GM13977 (cell line): ENCODE measurements at regions not wholly inside any gene's neighbourhood (a gene's known extent, or its start where the extent isn't known, plus 50 kb on each side); places are given as distances from the start of the nearest gene placed in this dataset.

ENCODE experiments used
- DNase-seq: peaks from one replicate; pipeline ENCODE4 v3.0.0; 2012; ENCODE audit warnings: low spot score
- in situ Hi-C: fragments of 300-500 bp; cut with MboI; formaldehyde crosslinking; loops from one replicate; pipeline ENCODE4 v1.12.0; 2022; ENCODE audit warnings: low sequenced_read_pairs, low pct_unique_long_range_greater_than_20kb, mixed read lengths, inconsistent platforms; ENCODE audit not compliant: unreplicated experiment
- TF ChIP-seq, protein P1 (sequence below): IDR thresholded peaks from 2 replicates; pipeline ENCODE4 v1.5.1; 2012; ENCODE audit warnings: mild to moderate bottlenecking, control low read depth; ENCODE audit not compliant: insufficient read depth; ENCODE audit errors: extremely low read depth, missing control alignments

DNA sequence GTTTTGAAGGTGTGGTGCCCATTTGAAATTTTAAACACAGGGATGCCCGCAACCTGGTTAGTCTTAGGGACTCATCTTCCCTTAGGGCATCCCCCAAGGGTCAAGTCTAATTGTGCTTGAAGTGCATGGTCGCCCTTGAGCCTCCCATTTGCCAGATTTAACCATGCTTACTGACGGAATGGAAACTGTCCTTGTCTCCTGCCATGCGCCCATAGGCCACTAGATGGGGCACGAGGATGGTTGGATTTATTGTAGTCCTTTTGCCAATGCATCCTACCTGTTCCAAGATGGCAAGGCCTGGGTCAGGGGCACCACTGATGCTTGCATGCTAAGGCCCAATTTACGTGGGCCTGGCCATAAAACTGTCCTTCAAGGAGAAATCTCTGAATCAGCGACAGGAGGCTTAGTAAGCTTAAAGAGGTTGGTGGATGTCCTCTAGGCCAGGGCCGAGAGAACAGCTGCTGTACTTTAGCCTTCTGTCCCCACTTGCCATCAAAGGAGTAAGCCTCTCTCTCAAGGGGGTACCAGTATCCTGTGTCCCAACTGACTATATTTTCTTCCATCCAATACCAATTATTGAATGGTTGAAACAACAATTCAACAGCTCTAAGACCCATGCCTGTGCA is 355.4 kb downstream of the OTOL1 start:
- TF ChIP-seq, protein P1, sequence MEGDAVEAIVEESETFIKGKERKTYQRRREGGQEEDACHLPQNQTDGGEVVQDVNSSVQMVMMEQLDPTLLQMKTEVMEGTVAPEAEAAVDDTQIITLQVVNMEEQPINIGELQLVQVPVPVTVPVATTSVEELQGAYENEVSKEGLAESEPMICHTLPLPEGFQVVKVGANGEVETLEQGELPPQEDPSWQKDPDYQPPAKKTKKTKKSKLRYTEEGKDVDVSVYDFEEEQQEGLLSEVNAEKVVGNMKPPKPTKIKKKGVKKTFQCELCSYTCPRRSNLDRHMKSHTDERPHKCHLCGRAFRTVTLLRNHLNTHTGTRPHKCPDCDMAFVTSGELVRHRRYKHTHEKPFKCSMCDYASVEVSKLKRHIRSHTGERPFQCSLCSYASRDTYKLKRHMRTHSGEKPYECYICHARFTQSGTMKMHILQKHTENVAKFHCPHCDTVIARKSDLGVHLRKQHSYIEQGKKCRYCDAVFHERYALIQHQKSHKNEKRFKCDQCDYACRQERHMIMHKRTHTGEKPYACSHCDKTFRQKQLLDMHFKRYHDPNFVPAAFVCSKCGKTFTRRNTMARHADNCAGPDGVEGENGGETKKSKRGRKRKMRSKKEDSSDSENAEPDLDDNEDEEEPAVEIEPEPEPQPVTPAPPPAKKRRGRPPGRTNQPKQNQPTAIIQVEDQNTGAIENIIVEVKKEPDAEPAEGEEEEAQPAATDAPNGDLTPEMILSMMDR: peak; percentile 96
- in situ Hi-C loops: no loop called here
- peak; percentile 24 for DNase-seq

DNA sequence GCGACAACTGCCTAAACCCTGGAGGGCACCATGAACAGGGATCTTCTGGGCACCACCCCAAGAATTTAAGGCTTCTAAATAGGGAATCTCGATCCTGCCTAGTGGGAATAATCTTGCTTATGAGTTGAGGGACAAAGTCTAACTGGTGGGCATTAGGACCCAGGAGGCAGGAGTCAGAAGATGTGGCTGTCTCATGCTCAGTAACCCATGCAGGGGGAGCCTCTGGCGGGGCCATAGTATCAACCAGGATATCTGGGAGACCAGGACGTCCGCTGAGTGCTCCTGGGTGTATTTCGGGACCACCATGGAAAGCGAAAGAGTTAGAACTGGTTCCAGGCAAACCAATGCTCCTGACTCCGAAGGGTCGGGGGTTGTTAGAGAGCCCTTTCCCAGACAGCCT is 356.1 kb downstream of the OTOL1 start:
- in situ Hi-C loops: no loop called here
- DNase-seq: no peak

DNA sequence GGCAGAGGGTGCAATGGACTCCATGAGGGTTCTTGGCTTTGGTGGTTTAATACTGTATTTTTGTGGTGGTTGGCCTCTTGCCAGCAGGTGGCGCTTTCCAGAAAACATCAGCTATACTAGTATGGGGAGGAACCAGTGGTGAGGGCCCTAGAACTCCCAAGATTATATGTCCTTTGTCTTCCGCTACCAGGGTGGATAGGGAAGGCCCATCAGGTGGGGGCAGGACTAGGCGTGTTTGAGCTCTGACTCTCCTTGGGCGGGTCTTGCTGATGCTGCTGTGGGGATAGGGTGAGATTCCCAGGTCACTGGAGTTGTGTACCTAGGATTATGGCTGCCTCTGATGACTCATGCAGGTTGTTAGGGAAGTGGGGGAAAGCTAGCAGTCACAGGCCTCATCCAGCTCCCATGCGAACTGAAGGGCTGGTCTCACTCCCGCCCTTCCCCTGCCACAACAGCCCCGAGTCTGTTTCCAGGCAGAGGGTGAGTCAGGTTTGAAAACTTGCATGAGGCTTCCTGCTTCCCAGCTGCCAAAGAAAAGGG is 357.7 kb downstream of the OTOL1 start:
- in situ Hi-C loops: no loop called here
- TF ChIP-seq, protein P1: peak; percentile 62
- peak; percentile 6 for DNase-seq

More for the DNA sequence above, 356.1 kb downstream of the OTOL1 start:
- TF ChIP-seq, protein P1: no peak

DNA sequence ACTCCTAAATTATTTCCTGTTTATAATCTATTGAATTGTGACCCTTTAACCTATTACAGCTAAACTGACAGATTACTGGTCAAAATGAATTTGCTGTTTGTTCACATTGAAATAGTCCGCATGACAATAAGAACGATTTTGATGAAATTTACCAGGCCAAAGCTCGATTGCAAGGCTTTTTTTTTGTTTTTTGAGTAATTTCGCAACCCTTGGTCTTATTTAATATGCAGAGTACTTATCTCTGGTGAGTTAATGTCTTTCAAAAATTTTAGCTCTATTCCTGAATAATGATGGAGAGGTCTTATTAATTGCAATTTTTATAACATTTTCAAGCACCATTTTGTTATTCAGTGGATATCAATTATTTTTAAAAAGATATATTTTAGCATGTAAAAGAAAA is 362.4 kb downstream of the OTOL1 start:
- in situ Hi-C loops: no loop called here
- no peak for DNase-seq
- TF ChIP-seq, protein P1: no peak

DNA sequence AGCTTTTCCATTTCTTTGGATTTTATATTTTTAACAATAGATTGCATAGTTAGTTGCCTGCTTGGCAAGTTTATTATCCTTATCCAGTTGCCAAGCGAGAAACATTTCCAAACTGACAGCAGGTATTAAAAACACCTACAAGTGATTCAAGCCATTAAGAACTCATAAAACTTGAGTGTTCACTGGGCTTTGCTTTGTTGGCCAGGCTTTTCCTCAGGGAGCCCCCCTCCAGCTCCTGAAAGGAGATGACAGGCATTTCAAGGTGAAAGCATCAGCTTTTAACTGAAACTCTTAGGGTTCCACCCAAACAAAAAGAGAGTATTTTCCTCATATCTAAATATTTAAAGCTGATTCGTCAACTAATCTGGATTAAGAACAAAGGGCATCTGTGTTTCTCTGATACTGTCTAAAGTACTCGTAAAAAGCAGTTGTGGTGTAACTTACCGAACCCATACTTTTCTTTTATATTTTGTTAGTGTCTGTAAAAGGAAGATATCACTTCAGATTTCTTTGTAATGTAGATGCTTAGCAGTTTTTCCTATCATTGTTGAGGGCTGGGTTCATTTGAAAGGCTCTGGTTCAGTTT is 363.4 kb downstream of the OTOL1 start:
- TF ChIP-seq, protein P1: no peak
- in situ Hi-C loops: no loop called here
- no peak for DNase-seq

DNA sequence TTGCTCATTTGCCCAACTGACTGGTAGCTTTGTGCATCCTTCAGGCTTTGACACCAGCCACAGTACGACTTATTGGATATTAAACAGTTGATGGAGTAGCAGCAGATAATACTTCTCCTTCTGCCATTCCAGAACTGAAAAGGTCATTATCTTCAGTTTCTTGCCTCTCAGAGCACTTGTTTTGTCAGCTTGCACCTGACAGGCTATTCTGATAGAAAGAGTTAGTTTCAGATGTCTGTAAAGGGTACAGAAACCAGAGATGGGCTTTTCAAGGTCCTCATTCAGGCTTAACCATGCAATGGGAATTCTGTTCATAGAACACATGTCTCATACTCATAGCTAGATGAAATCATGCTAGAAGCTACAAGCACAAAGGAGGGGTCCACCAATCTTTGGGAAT is 367.2 kb downstream of the OTOL1 start:
- DNase-seq: no peak
- in situ Hi-C loops: no loop called here
- TF ChIP-seq, protein P1: no peak
